SK-N-SH treated with all-trans-retinoic acid at 6 μM for 48 hours (cell line): ENCODE measurements at regions not wholly inside any gene's neighbourhood (a gene's known extent, or its start where the extent isn't known, plus 50 kb on each side); places are given as distances from the start of the nearest gene placed in this dataset.
"Not testable (repeated sequence)": the region's sequence is repeated elsewhere in the genome, so short reads cannot be mapped to it uniquely, and the experiment has no call there.

ENCODE experiments used
- ATAC-seq: fragments of 200-7000 bp; cut with Tn5 transposase; 3 replicates; pipeline ENCODE4 v1.9.1; 2020; ENCODE audit warnings: mild to moderate bottlenecking, moderate library complexity
- ARNTL ChIP-seq: fragments of 450-650 bp; formaldehyde crosslinking; IDR thresholded peaks from 2 replicates; pipeline ENCODE4 v1.5.0; 2020; ENCODE audit warnings: low read depth, mild to moderate bottlenecking, moderate library complexity, borderline replicate concordance
- CSDC2 ChIP-seq: fragments of 250-450 bp; sonication (Bioruptor Pico); IDR thresholded peaks from 2 replicates; pipeline ENCODE4 v1.5.0; 2020; ENCODE audit warnings: mild to moderate bottlenecking, moderate library complexity
- ESRRG ChIP-seq: fragments of 250-450 bp; sonication (Bioruptor Pico); IDR thresholded peaks from 2 replicates; pipeline ENCODE4 v1.6.1; 2021; ENCODE audit warnings: mild to moderate bottlenecking
- GLIS3 ChIP-seq: fragments of 250-450 bp; sonication (Bioruptor Pico); IDR thresholded peaks from 2 replicates; pipeline ENCODE4 v1.5.0; 2020; ENCODE audit warnings: mild to moderate bottlenecking, moderate library complexity
- ISL1 ChIP-seq: fragments of 250-450 bp; sonication (Bioruptor Pico); IDR thresholded peaks from 2 replicates; pipeline ENCODE4 v2.1.2; 2022; ENCODE audit warnings: mild to moderate bottlenecking, moderate library complexity
- OSR1 ChIP-seq: fragments of 250-450 bp; sonication (Bioruptor Pico); IDR thresholded peaks from 2 replicates; pipeline ENCODE4 v1.8.0; 2022; ENCODE audit warnings: moderate library complexity, mild to moderate bottlenecking, inconsistent platforms
- PPARA ChIP-seq: fragments of 250-450 bp; sonication (Bioruptor Pico); IDR thresholded peaks from 2 replicates; pipeline ENCODE4 v1.5.0; 2020; ENCODE audit warnings: mild to moderate bottlenecking, borderline replicate concordance
- RARB ChIP-seq: fragments of 250-450 bp; sonication (Bioruptor Pico); IDR thresholded peaks from 2 replicates; pipeline ENCODE4 v1.8.0; 2021; ENCODE audit warnings: mild to moderate bottlenecking, moderate library complexity
- SNAI2 ChIP-seq: fragments of 250-450 bp; sonication (Bioruptor Pico); IDR thresholded peaks from 2 replicates; pipeline ENCODE4 v1.5.0; 2020; ENCODE audit warnings: mild to moderate bottlenecking, moderate library complexity
- TCF4 ChIP-seq: fragments of 250-450 bp; sonication (Bioruptor Pico); IDR thresholded peaks from 2 replicates; pipeline ENCODE4 v1.8.0; 2021; ENCODE audit warnings: mild to moderate bottlenecking, moderate library complexity, borderline replicate concordance
- TOX ChIP-seq: fragments of 250-450 bp; sonication (Bioruptor Pico); IDR thresholded peaks from 2 replicates; pipeline ENCODE4 v1.8.0; 2021; ENCODE audit warnings: mild to moderate bottlenecking, moderate library complexity, borderline replicate concordance
- ZC3H10 ChIP-seq: fragments of 250-450 bp; sonication (Bioruptor Pico); IDR thresholded peaks from 2 replicates; pipeline ENCODE4 v1.5.1; 2021; ENCODE audit warnings: mild to moderate bottlenecking, moderate library complexity
- ZFP3 ChIP-seq: fragments of 250-450 bp; sonication (Bioruptor Pico); IDR thresholded peaks from 2 replicates; pipeline ENCODE4 v1.5.0; 2020; ENCODE audit warnings: mild to moderate bottlenecking, moderate library complexity
- ZFP30 ChIP-seq: fragments of 450-650 bp; formaldehyde crosslinking; IDR thresholded peaks from 2 replicates; pipeline ENCODE4 v1.5.0; 2022; ENCODE audit warnings: mild to moderate bottlenecking, moderate library complexity
- ZNF565 ChIP-seq: fragments of 450-650 bp; formaldehyde crosslinking; conservative IDR thresholded peaks from 2 replicates; pipeline ENCODE4 v1.5.0; 2020; ENCODE audit warnings: low read depth, mild to moderate bottlenecking, moderate library complexity
- ZNF70 ChIP-seq: fragments of 450-650 bp; formaldehyde crosslinking; IDR thresholded peaks from 2 replicates; pipeline ENCODE4 v1.5.0; 2020; ENCODE audit warnings: mild to moderate bottlenecking, moderate library complexity
- ZNF8 ChIP-seq: fragments of 450-650 bp; formaldehyde crosslinking; IDR thresholded peaks from 2 replicates; pipeline ENCODE4 v1.5.0; 2020; ENCODE audit warnings: mild to moderate bottlenecking, moderate library complexity
- TF ChIP-seq, protein P1 (sequence below): fragments of 250-450 bp; sonication (Bioruptor Pico); IDR thresholded peaks from 2 replicates; pipeline ENCODE4 v1.5.1; 2020; ENCODE audit warnings: low read depth, mild to moderate bottlenecking, moderate library complexity
- TF ChIP-seq, protein P2 (sequence below): fragments of 250-450 bp; sonication (Bioruptor Pico); IDR thresholded peaks from 2 replicates; pipeline ENCODE4 v1.5.1; 2021; ENCODE audit warnings: mild to moderate bottlenecking, moderate library complexity
- TF ChIP-seq, protein P3 (sequence below): fragments of 250-450 bp; sonication (Bioruptor Pico); IDR thresholded peaks from 2 replicates; pipeline ENCODE4 v1.5.0; 2020; ENCODE audit warnings: mild to moderate bottlenecking, moderate library complexity
- TF ChIP-seq, protein P4 (sequence below): fragments of 250-450 bp; sonication (Bioruptor Pico); IDR thresholded peaks from 2 replicates; pipeline ENCODE4 v1.8.0; 2020; ENCODE audit warnings: mild to moderate bottlenecking, moderate library complexity, borderline replicate concordance
- TF ChIP-seq, protein P5 (sequence below): fragments of 250-450 bp; sonication (Bioruptor Pico); IDR thresholded peaks from 2 replicates; pipeline ENCODE4 v1.8.0; 2021; ENCODE audit warnings: low read depth, mild to moderate bottlenecking, moderate library complexity, borderline replicate concordance

DNA sequence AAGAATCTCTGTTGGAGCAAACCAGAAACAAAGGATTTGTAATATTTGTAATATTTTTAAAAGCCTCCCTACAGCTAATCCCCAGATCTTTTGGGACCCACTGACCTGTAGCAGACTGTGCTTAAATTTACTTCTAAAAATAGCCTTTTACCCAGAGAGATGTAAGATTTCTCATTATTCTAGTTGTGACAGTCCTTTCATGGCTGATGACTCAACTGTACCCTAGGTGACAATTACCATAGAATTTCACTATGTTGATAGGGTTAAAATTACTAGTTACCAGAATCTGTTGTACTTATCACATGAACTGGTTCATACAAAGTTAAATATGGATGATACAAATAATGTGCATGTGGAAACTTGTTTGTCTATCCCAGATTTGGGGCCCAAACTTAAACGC is 543.9 kb upstream of the SEMA6A start:
- no peak for ATAC-seq
- no peak for TF ChIP-seq CSDC2 (CRISPR knock-in tag)
- TF ChIP-seq, protein P1, sequence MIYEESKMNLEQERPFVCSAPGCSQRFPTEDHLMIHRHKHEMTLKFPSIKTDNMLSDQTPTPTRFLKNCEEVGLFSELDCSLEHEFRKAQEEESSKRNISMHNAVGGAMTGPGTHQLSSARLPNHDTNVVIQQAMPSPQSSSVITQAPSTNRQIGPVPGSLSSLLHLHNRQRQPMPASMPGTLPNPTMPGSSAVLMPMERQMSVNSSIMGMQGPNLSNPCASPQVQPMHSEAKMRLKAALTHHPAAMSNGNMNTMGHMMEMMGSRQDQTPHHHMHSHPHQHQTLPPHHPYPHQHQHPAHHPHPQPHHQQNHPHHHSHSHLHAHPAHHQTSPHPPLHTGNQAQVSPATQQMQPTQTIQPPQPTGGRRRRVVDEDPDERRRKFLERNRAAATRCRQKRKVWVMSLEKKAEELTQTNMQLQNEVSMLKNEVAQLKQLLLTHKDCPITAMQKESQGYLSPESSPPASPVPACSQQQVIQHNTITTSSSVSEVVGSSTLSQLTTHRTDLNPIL (CRISPR knock-in tag): no peak
- TF ChIP-seq SNAI2 (CRISPR knock-in tag): no peak
- TF ChIP-seq ZFP30 (CRISPR knock-in tag): no peak
- TF ChIP-seq ZC3H10 (CRISPR knock-in tag): no peak
- TF ChIP-seq TOX (CRISPR knock-in tag): no peak
- TF ChIP-seq GLIS3: no peak
- TF ChIP-seq ARNTL (CRISPR knock-in tag): no peak
- TF ChIP-seq ZNF70 (CRISPR knock-in tag): no peak
- TF ChIP-seq ESRRG (CRISPR knock-in tag): no peak
- TF ChIP-seq RARB (CRISPR knock-in tag): no peak
- TF ChIP-seq, protein P2, sequence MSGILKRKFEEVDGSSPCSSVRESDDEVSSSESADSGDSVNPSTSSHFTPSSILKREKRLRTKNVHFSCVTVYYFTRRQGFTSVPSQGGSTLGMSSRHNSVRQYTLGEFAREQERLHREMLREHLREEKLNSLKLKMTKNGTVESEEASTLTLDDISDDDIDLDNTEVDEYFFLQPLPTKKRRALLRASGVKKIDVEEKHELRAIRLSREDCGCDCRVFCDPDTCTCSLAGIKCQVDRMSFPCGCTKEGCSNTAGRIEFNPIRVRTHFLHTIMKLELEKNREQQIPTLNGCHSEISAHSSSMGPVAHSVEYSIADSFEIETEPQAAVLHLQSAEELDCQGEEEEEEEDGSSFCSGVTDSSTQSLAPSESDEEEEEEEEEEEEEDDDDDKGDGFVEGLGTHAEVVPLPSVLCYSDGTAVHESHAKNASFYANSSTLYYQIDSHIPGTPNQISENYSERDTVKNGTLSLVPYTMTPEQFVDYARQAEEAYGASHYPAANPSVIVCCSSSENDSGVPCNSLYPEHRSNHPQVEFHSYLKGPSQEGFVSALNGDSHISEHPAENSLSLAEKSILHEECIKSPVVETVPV: no peak
- TF ChIP-seq, protein P3, sequence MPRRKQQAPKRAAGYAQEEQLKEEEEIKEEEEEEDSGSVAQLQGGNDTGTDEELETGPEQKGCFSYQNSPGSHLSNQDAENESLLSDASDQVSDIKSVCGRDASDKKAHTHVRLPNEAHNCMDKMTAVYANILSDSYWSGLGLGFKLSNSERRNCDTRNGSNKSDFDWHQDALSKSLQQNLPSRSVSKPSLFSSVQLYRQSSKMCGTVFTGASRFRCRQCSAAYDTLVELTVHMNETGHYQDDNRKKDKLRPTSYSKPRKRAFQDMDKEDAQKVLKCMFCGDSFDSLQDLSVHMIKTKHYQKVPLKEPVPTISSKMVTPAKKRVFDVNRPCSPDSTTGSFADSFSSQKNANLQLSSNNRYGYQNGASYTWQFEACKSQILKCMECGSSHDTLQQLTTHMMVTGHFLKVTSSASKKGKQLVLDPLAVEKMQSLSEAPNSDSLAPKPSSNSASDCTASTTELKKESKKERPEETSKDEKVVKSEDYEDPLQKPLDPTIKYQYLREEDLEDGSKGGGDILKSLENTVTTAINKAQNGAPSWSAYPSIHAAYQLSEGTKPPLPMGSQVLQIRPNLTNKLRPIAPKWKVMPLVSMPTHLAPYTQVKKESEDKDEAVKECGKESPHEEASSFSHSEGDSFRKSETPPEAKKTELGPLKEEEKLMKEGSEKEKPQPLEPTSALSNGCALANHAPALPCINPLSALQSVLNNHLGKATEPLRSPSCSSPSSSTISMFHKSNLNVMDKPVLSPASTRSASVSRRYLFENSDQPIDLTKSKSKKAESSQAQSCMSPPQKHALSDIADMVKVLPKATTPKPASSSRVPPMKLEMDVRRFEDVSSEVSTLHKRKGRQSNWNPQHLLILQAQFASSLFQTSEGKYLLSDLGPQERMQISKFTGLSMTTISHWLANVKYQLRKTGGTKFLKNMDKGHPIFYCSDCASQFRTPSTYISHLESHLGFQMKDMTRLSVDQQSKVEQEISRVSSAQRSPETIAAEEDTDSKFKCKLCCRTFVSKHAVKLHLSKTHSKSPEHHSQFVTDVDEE (CRISPR knock-in tag): no peak
- no peak for TF ChIP-seq TCF4 (CRISPR knock-in tag)
- TF ChIP-seq, protein P4, sequence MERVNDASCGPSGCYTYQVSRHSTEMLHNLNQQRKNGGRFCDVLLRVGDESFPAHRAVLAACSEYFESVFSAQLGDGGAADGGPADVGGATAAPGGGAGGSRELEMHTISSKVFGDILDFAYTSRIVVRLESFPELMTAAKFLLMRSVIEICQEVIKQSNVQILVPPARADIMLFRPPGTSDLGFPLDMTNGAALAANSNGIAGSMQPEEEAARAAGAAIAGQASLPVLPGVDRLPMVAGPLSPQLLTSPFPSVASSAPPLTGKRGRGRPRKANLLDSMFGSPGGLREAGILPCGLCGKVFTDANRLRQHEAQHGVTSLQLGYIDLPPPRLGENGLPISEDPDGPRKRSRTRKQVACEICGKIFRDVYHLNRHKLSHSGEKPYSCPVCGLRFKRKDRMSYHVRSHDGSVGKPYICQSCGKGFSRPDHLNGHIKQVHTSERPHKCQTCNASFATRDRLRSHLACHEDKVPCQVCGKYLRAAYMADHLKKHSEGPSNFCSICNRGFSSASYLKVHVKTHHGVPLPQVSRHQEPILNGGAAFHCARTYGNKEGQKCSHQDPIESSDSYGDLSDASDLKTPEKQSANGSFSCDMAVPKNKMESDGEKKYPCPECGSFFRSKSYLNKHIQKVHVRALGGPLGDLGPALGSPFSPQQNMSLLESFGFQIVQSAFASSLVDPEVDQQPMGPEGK (CRISPR knock-in tag): no peak
- TF ChIP-seq, protein P5, sequence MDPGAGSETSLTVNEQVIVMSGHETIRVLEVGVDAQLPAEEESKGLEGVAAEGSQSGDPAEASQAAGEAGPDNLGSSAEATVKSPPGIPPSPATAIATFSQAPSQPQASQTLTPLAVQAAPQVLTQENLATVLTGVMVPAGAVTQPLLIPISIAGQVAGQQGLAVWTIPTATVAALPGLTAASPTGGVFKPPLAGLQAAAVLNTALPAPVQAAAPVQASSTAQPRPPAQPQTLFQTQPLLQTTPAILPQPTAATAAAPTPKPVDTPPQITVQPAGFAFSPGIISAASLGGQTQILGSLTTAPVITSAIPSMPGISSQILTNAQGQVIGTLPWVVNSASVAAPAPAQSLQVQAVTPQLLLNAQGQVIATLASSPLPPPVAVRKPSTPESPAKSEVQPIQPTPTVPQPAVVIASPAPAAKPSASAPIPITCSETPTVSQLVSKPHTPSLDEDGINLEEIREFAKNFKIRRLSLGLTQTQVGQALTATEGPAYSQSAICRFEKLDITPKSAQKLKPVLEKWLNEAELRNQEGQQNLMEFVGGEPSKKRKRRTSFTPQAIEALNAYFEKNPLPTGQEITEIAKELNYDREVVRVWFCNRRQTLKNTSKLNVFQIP (CRISPR knock-in tag): no peak
- no peak for TF ChIP-seq ZFP3 (CRISPR knock-in tag)

DNA sequence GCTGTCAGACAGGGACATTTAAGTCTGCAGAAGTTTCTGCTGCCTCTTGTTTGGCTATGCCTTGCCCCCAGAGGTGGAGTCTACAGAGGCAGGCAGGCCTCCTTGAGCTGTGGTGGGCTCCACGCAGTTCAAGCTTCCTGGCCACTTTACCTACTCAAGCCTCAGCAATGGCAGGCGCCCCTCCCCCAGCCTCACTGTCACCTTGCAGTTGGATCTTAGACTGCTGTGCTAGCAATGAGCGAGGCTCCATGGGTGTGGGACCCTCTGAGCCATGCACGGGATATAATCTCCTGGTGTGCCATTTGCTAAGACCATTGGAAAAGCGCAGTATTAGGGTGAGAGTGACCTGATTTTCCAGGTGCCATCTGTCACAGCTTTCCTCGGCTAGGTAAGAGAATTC is 542.7 kb upstream of the SEMA6A start:
- not testable (repeated sequence) for ATAC-seq

DNA sequence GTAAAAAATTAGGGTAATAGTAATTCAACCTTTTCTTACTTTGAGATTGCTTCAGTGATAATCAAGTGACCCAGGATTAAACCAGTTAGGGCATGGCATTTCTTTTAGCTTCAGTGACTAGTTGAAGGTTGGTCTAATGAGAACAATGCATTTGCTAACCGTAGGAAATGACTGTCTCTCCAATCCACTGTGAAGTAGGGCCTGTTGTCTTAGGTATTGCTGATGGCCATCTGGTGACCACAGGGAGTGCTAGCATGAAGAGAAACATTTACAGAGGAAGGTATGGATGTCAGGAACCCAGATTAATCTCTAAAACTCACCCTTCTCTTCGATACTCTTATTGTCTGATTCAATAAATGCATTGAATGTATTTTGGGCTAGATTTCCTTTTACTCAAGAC is 535.9 kb upstream of the SEMA6A start:
- ATAC-seq: no peak
- no peak for TF ChIP-seq ESRRG (CRISPR knock-in tag)
- TF ChIP-seq, protein P5 (CRISPR knock-in tag): no peak
- no peak for TF ChIP-seq ZNF565
- TF ChIP-seq PPARA: no peak
- TF ChIP-seq, protein P1 (CRISPR knock-in tag): no peak
- TF ChIP-seq, protein P4 (CRISPR knock-in tag): no peak
- no peak for TF ChIP-seq ISL1
- TF ChIP-seq RARB (CRISPR knock-in tag): no peak
- TF ChIP-seq TCF4 (CRISPR knock-in tag): no peak
- no peak for TF ChIP-seq ZC3H10 (CRISPR knock-in tag)
- no peak for TF ChIP-seq ARNTL (CRISPR knock-in tag)
- TF ChIP-seq ZFP30 (CRISPR knock-in tag): no peak
- TF ChIP-seq, protein P2: no peak
- no peak for TF ChIP-seq ZNF8 (CRISPR knock-in tag)
- no peak for TF ChIP-seq GLIS3
- no peak for TF ChIP-seq OSR1 (CRISPR knock-in tag)
